H9 (cell line): ENCODE measurements at regions not wholly inside any gene's neighbourhood (a gene's known extent, or its start where the extent isn't known, plus 50 kb on each side); places are given as distances from the start of the nearest gene placed in this dataset.

ENCODE experiments used
- DNase-seq: peaks from one replicate; pipeline ENCODE4 v3.0.0-alpha.2; 2017
- H2AFZ ChIP-seq: one replicate; pipeline ENCODE4 v1.6.1; 2013; ENCODE audit warnings: mild to moderate bottlenecking, low read length, control low read depth, moderate library complexity
- H2AK5ac ChIP-seq: 2 replicates; pipeline ENCODE4 v1.6.1; 2013; ENCODE audit warnings: low read length, control low read depth, mixed read lengths; ENCODE audit not compliant: insufficient read length
- H2BK120ac ChIP-seq: one replicate; pipeline ENCODE4 v1.6.1; 2013; ENCODE audit warnings: low read depth, mild to moderate bottlenecking, low read length, control low read depth, inconsistent platforms; ENCODE audit not compliant: poor library complexity, severe bottlenecking
- H2BK12ac ChIP-seq: 2 replicates; pipeline ENCODE4 v1.6.1; 2013; ENCODE audit warnings: low read length, control low read depth, mixed read lengths, low read depth; ENCODE audit not compliant: insufficient read length
- H2BK15ac ChIP-seq: 2 replicates; pipeline ENCODE4 v1.6.1; 2013; ENCODE audit warnings: low read depth, low read length, control low read depth
- H2BK20ac ChIP-seq: one replicate; pipeline ENCODE4 v1.6.1; 2013; ENCODE audit warnings: low read depth, mild to moderate bottlenecking, low read length, control low read depth, inconsistent platforms; ENCODE audit not compliant: poor library complexity, severe bottlenecking
- H2BK5ac ChIP-seq: 2 replicates; pipeline ENCODE4 v1.6.1; 2013; ENCODE audit warnings: low read length, control low read depth, mixed read lengths; ENCODE audit not compliant: insufficient read length
- H3K14ac ChIP-seq: 2 replicates; pipeline ENCODE4 v1.6.1; 2013; ENCODE audit warnings: low read length, control low read depth; ENCODE audit not compliant: insufficient read depth
- H3K18ac ChIP-seq: 2 replicates; pipeline ENCODE4 v1.6.1; 2013; ENCODE audit warnings: low read depth, mild to moderate bottlenecking, mixed read lengths, low read length, control low read depth; ENCODE audit not compliant: insufficient read length
- H3K23ac ChIP-seq: 2 replicates; pipeline ENCODE4 v1.6.1; 2013; ENCODE audit warnings: low read length, control low read depth, mixed read lengths, low read depth; ENCODE audit not compliant: insufficient read length
- H3K23me2 ChIP-seq: 2 replicates; pipeline ENCODE4 v1.6.1; 2013; ENCODE audit warnings: low read depth, mild to moderate bottlenecking, mixed read lengths, low read length, control low read depth; ENCODE audit not compliant: insufficient read length, poor library complexity, severe bottlenecking
- H3K27ac ChIP-seq: 2 replicates; pipeline ENCODE4 v1.5.1; 2013; ENCODE audit warnings: low read length, control low read depth, mixed read lengths, low read depth; ENCODE audit not compliant: insufficient read length
- H3K27me3 ChIP-seq: 2 replicates; pipeline ENCODE4 v1.6.1; 2013; ENCODE audit warnings: low read length, control low read depth, inconsistent platforms; ENCODE audit not compliant: insufficient read depth
- H3K4ac ChIP-seq: 2 replicates; pipeline ENCODE4 v1.6.1; 2013; ENCODE audit warnings: low read depth, mild to moderate bottlenecking, control low read depth, inconsistent platforms, low read length, moderate library complexity
- H3K4me1 ChIP-seq: 2 replicates; pipeline ENCODE4 v1.6.1; 2013; ENCODE audit warnings: low read length, control low read depth, inconsistent platforms; ENCODE audit not compliant: insufficient read depth
- H3K4me2 ChIP-seq: 2 replicates; pipeline ENCODE4 v1.6.1; 2013; ENCODE audit warnings: low read length, control low read depth, mixed read lengths; ENCODE audit not compliant: insufficient read length, insufficient read depth
- H3K56ac ChIP-seq: 2 replicates; pipeline ENCODE4 v1.6.1; 2013; ENCODE audit warnings: low read depth, mild to moderate bottlenecking, mixed read lengths, low read length, control low read depth; ENCODE audit not compliant: insufficient read length
- H3K79me1 ChIP-seq: 2 replicates; pipeline ENCODE4 v1.6.1; 2013; ENCODE audit warnings: low read depth, mild to moderate bottlenecking, moderate library complexity, low read length, control low read depth, inconsistent platforms; ENCODE audit not compliant: insufficient read depth, poor library complexity, severe bottlenecking
- H3K79me2 ChIP-seq: 2 replicates; pipeline ENCODE4 v1.6.1; 2013; ENCODE audit warnings: low read length, control low read depth, inconsistent platforms; ENCODE audit not compliant: insufficient read depth
- H3K9ac ChIP-seq: 2 replicates; pipeline ENCODE4 v1.6.1; 2013; ENCODE audit warnings: low read length, control low read depth, mixed read lengths; ENCODE audit not compliant: insufficient read length; ENCODE audit errors: extremely low read depth
- H3K9me3 ChIP-seq: one replicate; pipeline ENCODE4 v1.6.1; 2013; ENCODE audit warnings: low read depth, low read length, inconsistent platforms; ENCODE audit not compliant: control insufficient read depth
- H3T11ph ChIP-seq: one replicate; pipeline ENCODE4 v1.6.1; 2013; ENCODE audit warnings: mild to moderate bottlenecking, low read length, control low read depth, inconsistent platforms
- H4K20me1 ChIP-seq: one replicate; pipeline ENCODE4 v1.6.1; 2013; ENCODE audit not compliant: control insufficient read depth, insufficient read length, insufficient read depth
- H4K5ac ChIP-seq: 2 replicates; pipeline ENCODE4 v1.6.1; 2013; ENCODE audit warnings: low read depth, mild to moderate bottlenecking, mixed read lengths, low read length, control low read depth; ENCODE audit not compliant: insufficient read length
- H4K8ac ChIP-seq: replicated peaks from 2 replicates; pipeline ENCODE4 v1.6.1; 2013; ENCODE audit warnings: low read length, control low read depth, mixed read lengths, low read depth; ENCODE audit not compliant: insufficient read length
- H4K91ac ChIP-seq: 2 replicates; pipeline ENCODE4 v1.6.1; 2013; ENCODE audit warnings: low read depth, mild to moderate bottlenecking, moderate library complexity, mixed read lengths, low read length, control low read depth; ENCODE audit not compliant: insufficient read length
- H3K27ac Mint-ChIP-seq, 3 experiments: 2 replicates in 2 of 3; 3 replicates in 1 of 3; pipeline ENCODE4 v1.8.0; 2020 to 2021; ENCODE audit warnings: mixed read lengths in 3 of 3, mild to moderate bottlenecking in 1 of 3, moderate library complexity in 1 of 3
- H3K27me3 Mint-ChIP-seq: 2 replicates; pipeline ENCODE4 v1.8.0; 2021; ENCODE audit warnings: low read depth, mild to moderate bottlenecking, moderate library complexity, mixed read lengths
- H3K36me3 Mint-ChIP-seq, 3 experiments: 2 replicates in 2 of 3; 3 replicates in 1 of 3; pipeline ENCODE4 v1.8.0; 2020 to 2021; ENCODE audit warnings: low read depth in 3 of 3, mixed read lengths in 3 of 3; ENCODE audit not compliant: insufficient read depth in 1 of 3
- H3K4me1 Mint-ChIP-seq, 2 experiments: 2 replicates each; pipeline ENCODE4 v1.8.0; 2020; ENCODE audit warnings: mixed read lengths in 2 of 2
- H3K4me3 Mint-ChIP-seq, 2 experiments: 2 replicates in 1 of 2; 3 replicates in 1 of 2; pipeline ENCODE4 v1.8.0; 2020 to 2021; ENCODE audit warnings: mild to moderate bottlenecking in 2 of 2, mixed read lengths in 2 of 2, moderate library complexity in 1 of 2
- H3K9me3 Mint-ChIP-seq, 2 experiments: 2 replicates in 1 of 2; 3 replicates in 1 of 2; pipeline ENCODE4 v1.8.0; 2020; ENCODE audit warnings: mild to moderate bottlenecking in 2 of 2, mixed read lengths in 2 of 2, moderate library complexity in 1 of 2
- WGBS: extraction: QIAGEN DNeasy Blood & Tissue Kit; methylation state at CpG from one replicate; pipeline ENCODE4 v1.1.7; 2013; ENCODE audit warnings: missing lambda C conversion rate, low lambda C conversion rate, mixed read lengths; ENCODE audit not compliant: insufficient read length; ENCODE audit errors: extremely low coverage; 5-methylcytosine and 5-hydroxymethylcytosine counted together
- TF ChIP-seq, protein P1 (sequence below): fragments of 200-600 bp; sonication (generic); conservative IDR thresholded peaks from 3 replicates; pipeline ENCODE4 v1.8.0; 2021; ENCODE audit warnings: antibody characterized with exemption, mild to moderate bottlenecking

GRCh38 chr3:64451283-64452012, 226.2 kb upstream of the PRICKLE2 start:
- H3K27ac Mint-ChIP-seq: no peak overlapping the region
- Histone ChIP-seq H3K79me1 (no peaks in the 10 kb centered on the region), H3T11ph (no peak overlapping the region), H2AFZ (no peak overlapping the region), H2BK20ac (no peak overlapping the region), H3K56ac (no peak overlapping the region), H2AK5ac (no peak overlapping the region), H3K18ac (no peak overlapping the region), H3K23me2 (no peaks in the 10 kb centered on the region), H2BK12ac (no peak overlapping the region), H2BK5ac (no peak overlapping the region), H2BK120ac (no peak overlapping the region), H3K4me1 (no peaks in the 10 kb centered on the region), H2BK15ac (no peak overlapping the region), H3K4ac (no peak overlapping the region), H4K5ac (no peak overlapping the region), H3K14ac (no peak overlapping the region), H4K20me1 (no peaks in the 10 kb centered on the region), H3K79me2 (no peaks in the 10 kb centered on the region), H3K4me2 (no peak overlapping the region), H3K23ac (no peak overlapping the region), H3K9me3 (no peaks in the 10 kb centered on the region), H3K27ac (no peak overlapping the region), H3K9ac (no peak overlapping the region), H4K91ac (no peak overlapping the region), H3K27me3 (no peaks in the 10 kb centered on the region), H4K8ac (no peak overlapping the region)
- peaks cover 26 to 38% of the 10 kb centered on the region in 2 experiments for H3K4me1 Mint-ChIP-seq
- H3K4me3 Mint-ChIP-seq: no peak overlapping the region
- DNase-seq: no peak
- H3K27me3 Mint-ChIP-seq: peaks cover 23% of the 10 kb centered on the region
- WGBS: no CpG with 5 or more reads among the region's 6 CpGs
- no peaks in the 10 kb centered on the region; a peak in 1 of 5 replicates for H3K9me3 Mint-ChIP-seq
- TF ChIP-seq, protein P1, sequence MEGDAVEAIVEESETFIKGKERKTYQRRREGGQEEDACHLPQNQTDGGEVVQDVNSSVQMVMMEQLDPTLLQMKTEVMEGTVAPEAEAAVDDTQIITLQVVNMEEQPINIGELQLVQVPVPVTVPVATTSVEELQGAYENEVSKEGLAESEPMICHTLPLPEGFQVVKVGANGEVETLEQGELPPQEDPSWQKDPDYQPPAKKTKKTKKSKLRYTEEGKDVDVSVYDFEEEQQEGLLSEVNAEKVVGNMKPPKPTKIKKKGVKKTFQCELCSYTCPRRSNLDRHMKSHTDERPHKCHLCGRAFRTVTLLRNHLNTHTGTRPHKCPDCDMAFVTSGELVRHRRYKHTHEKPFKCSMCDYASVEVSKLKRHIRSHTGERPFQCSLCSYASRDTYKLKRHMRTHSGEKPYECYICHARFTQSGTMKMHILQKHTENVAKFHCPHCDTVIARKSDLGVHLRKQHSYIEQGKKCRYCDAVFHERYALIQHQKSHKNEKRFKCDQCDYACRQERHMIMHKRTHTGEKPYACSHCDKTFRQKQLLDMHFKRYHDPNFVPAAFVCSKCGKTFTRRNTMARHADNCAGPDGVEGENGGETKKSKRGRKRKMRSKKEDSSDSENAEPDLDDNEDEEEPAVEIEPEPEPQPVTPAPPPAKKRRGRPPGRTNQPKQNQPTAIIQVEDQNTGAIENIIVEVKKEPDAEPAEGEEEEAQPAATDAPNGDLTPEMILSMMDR: no peak
- H3K36me3 Mint-ChIP-seq: no peaks in the 10 kb centered on the region
